Right lobe of liver (tissue), 4 donors: ENCODE measurements at regions not wholly inside any gene's neighbourhood (a gene's known extent, or its start where the extent isn't known, plus 50 kb on each side); places are given as distances from the start of the nearest gene placed in this dataset.

Experiments used
- CTCF ChIP-seq, 4 donors: fragments of 200-600 bp in 3 of 4; fragments of 450-650 bp in 1 of 4; IDR thresholded peaks; one replicate each; pipeline versions ENCODE4 v1.5.1 to v1.8.0; 2016 to 2022; ENCODE audit warnings: antibody characterized with exemption in 4 of 4, mild to moderate bottlenecking in 2 of 4
- POLR2A ChIP-seq: fragments of 450-650 bp; IDR thresholded peaks from one replicate; pipeline ENCODE4 v1.6.1; 2017; ENCODE audit warnings: antibody characterized with exemption, mild to moderate bottlenecking
- donor health status: DM: no; HTN: no; CAD: no.
- donor health status: DM: no; HTN: no; CAD: no.
- donor health status: DM: no; HTN: yes; CAD: no.

DNA sequence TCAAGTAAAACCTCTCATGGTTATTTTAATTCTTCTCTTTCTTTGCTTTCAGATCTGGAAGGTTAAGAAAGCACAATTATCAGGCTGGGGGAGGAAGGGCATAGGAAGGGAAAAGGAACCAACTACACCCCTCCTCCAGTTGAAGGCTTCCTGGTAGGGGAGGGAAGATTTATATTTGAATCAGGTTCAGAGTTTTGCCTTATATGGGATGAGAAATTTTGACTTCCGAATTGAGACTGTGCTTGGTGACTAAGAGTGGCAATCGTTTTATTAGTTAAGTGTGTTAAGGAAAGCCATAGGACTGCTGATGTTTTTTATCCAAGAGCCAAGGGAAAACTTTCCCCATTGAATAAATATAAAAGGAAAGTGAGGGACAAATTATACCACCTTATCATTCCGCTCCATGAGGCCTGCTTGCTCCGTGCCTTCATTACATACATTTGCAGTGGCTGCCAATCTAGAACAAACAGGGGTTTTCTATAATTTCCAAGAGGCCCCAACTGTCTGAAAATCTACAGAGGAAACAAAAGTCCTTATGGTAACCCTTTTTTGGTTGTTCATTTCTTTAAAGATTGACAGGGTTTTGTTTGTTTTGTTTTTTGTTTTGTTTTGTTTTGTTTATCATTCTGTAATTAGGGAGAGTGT, 115.7 kb upstream of the EPB41L4A start:
- TF ChIP-seq CTCF (IDR thresholded peaks at IDR 0.05) (no peak), POLR2A (no peak)
